Loucy (cell line): ENCODE measurements at regions not wholly inside any gene's neighbourhood (a gene's known extent, or its start where the extent isn't known, plus 50 kb on each side); places are given as distances from the start of the nearest gene placed in this dataset.

ENCODE experiments used
- H2AFZ ChIP-seq: fragments of 200-600 bp; sonication (generic); 2 replicates; pipeline ENCODE4 v1.6.0; 2016; ENCODE audit warnings: antibody characterized with exemption, mild to moderate bottlenecking, low read length, moderate library complexity
- H3F3A ChIP-seq: fragments of 200-600 bp; 2 replicates; pipeline ENCODE4 v1.6.0; 2016; ENCODE audit warnings: antibody characterized with exemption, low read depth, mild to moderate bottlenecking
- H3K27me3 ChIP-seq: fragments of 200-600 bp; sonication (generic); 2 replicates; pipeline ENCODE4 v1.6.1; 2014; ENCODE audit warnings: low read length, mild to moderate bottlenecking; ENCODE audit not compliant: insufficient read depth, poor library complexity, severe bottlenecking
- H3K36me3 ChIP-seq: fragments of 200-600 bp; sonication (generic); 2 replicates; pipeline ENCODE4 v1.6.1; 2016; ENCODE audit warnings: low read length; ENCODE audit not compliant: insufficient read depth
- H3K4me1 ChIP-seq: fragments of 200-600 bp; sonication (generic); 2 replicates; pipeline ENCODE4 v1.5.1; 2014; ENCODE audit warnings: low read length, mild to moderate bottlenecking; ENCODE audit not compliant: insufficient read depth, poor library complexity, severe bottlenecking
- H3K4me2 ChIP-seq: fragments of 200-600 bp; sonication (generic); 2 replicates; pipeline ENCODE4 v1.6.0; 2014; ENCODE audit warnings: antibody characterized with exemption, low read length, low read depth, mild to moderate bottlenecking; ENCODE audit not compliant: poor library complexity, severe bottlenecking
- H3K4me3 ChIP-seq: fragments of 200-600 bp; sonication (generic); 2 replicates; pipeline ENCODE4 v1.5.1; 2014; ENCODE audit warnings: low read length, mild to moderate bottlenecking, mixed read lengths; ENCODE audit not compliant: poor library complexity, severe bottlenecking
- H3K79me2 ChIP-seq: fragments of 200-600 bp; sonication (generic); 2 replicates; pipeline ENCODE4 v1.6.1; 2014; ENCODE audit warnings: low read length; ENCODE audit not compliant: insufficient read depth
- H3K9ac ChIP-seq: fragments of 200-600 bp; sonication (generic); 2 replicates; pipeline ENCODE4 v1.6.0; 2014; ENCODE audit warnings: mild to moderate bottlenecking, low read depth, low read length, moderate library complexity; ENCODE audit not compliant: poor library complexity, severe bottlenecking
- H3K9me2 ChIP-seq: fragments of 200-600 bp; sonication (generic); replicated peaks from 2 replicates; pipeline ENCODE4 v1.6.1; 2016; ENCODE audit warnings: low read depth, low read length, mixed read lengths
- H3K9me3 ChIP-seq: fragments of 200-600 bp; sonication (generic); 2 replicates; pipeline ENCODE4 v1.6.1; 2014; ENCODE audit warnings: mild to moderate bottlenecking, antibody characterized with exemption, low read length, low read depth; ENCODE audit not compliant: insufficient read depth
- H4K20me1 ChIP-seq: fragments of 200-600 bp; sonication (generic); 2 replicates; pipeline ENCODE4 v1.6.0; 2014; ENCODE audit warnings: antibody characterized with exemption, low read length, mild to moderate bottlenecking; ENCODE audit not compliant: insufficient read depth, poor library complexity, severe bottlenecking
- EZH2phosphoT487 ChIP-seq: fragments of 200-600 bp; IDR thresholded peaks from 2 replicates; pipeline ENCODE4 v1.6.1; 2018; ENCODE audit warnings: antibody characterized with exemption, mild to moderate bottlenecking, moderate library complexity, borderline replicate concordance
- TF ChIP-seq, protein P1 (sequence below): fragments of 200-600 bp; sonication (generic); conservative IDR thresholded peaks from 2 replicates; pipeline ENCODE4 v1.5.1; 2014; ENCODE audit warnings: mild to moderate bottlenecking, antibody characterized with exemption, low read length

DNA sequence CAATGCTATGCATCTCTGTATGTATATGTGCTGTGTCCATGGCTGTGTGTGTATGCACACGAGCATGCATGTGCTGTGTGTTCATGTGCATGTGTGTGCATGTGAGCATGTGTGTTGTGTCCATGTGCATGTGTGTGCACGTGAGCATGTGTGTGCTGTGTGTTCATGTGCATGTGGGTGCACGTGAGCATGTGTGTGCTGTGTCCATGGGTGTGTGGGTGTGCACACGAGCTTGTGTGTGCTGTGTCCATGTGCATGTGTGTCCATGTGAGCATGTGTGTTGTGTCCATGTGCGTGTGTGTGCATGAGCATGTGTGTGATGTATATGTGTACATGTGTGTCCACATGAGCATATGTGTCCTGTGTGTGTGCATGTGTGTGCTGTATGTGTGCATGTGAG is 414.4 kb upstream of the SALL3 start:
- Histone ChIP-seq H2AFZ (no peak overlapping the region), H3K27me3 (no peaks in the 10 kb centered on the region), H3K9me2 (no peaks in the 10 kb centered on the region), H3F3A (no peaks in the 10 kb centered on the region), H3K36me3 (no peaks in the 10 kb centered on the region), H3K4me2 (no peak overlapping the region), H3K9me3 (peaks cover 11% of the 10 kb centered on the region; the same call in 1 of the 2 replicates), H3K79me2 (no peaks in the 10 kb centered on the region), H4K20me1 (no peaks in the 10 kb centered on the region), H3K9ac (no peak overlapping the region), H3K4me3 (no peak overlapping the region), H3K4me1 (no peaks in the 10 kb centered on the region)
- TF ChIP-seq, protein P1, sequence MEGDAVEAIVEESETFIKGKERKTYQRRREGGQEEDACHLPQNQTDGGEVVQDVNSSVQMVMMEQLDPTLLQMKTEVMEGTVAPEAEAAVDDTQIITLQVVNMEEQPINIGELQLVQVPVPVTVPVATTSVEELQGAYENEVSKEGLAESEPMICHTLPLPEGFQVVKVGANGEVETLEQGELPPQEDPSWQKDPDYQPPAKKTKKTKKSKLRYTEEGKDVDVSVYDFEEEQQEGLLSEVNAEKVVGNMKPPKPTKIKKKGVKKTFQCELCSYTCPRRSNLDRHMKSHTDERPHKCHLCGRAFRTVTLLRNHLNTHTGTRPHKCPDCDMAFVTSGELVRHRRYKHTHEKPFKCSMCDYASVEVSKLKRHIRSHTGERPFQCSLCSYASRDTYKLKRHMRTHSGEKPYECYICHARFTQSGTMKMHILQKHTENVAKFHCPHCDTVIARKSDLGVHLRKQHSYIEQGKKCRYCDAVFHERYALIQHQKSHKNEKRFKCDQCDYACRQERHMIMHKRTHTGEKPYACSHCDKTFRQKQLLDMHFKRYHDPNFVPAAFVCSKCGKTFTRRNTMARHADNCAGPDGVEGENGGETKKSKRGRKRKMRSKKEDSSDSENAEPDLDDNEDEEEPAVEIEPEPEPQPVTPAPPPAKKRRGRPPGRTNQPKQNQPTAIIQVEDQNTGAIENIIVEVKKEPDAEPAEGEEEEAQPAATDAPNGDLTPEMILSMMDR, result no peak
- no peak for TF ChIP-seq EZH2phosphoT487

DNA sequence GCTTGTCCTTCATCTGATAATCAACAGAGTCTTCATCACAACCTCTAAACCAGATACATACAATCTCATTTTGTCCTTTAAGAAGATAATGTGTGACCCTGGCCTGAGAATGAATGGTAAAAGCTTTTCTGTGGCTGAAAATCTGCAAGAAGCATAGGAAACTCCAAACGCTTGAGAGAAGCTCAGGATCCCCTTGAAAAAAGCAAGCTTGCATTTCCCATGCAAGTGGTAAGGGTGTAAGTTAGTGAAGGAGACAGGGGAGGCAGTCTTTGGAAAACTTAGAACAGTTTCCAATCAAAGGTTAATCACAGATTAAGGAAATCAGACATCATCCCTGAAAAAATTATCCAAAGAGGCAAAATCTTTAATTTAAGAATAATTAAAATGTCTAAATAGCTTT is 413.6 kb upstream of the SALL3 start:
- peaks cover 9% of the 10 kb centered on the region; the same call in 1 of the 2 replicates for H3K9me3 ChIP-seq
- no peak overlapping the region for H3K9ac ChIP-seq
- TF ChIP-seq, protein P1, result no peak
- no peak for TF ChIP-seq EZH2phosphoT487
- H2AFZ ChIP-seq, result no peak overlapping the region
- H4K20me1 ChIP-seq, result no peaks in the 10 kb centered on the region
- no peaks in the 10 kb centered on the region for H3K79me2 ChIP-seq
- no peaks in the 10 kb centered on the region for H3K4me1 ChIP-seq
- H3K27me3 ChIP-seq, result no peaks in the 10 kb centered on the region
- no peak overlapping the region for H3K4me2 ChIP-seq
- H3F3A ChIP-seq, result no peaks in the 10 kb centered on the region
- H3K36me3 ChIP-seq, result no peaks in the 10 kb centered on the region
- no peak overlapping the region for H3K4me3 ChIP-seq
- no peaks in the 10 kb centered on the region for H3K9me2 ChIP-seq

DNA sequence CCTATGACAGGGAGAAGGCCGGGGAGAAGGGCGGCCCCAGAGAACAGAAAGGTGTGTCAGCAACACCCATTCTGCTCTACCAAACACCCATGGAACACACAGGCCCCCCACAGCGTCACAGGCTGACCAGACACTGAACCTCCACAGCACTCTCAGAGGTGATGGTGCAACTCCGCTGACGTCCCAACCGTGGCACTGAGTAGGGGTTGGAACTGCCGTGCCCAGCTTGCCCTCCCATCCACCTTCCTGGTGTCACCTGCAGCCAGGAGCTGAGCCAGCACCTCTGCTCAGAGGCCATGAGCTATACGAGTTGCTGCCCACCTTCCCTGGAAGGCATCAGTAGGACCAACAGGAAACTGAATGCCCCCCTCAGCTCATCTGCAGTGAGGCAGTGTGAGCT is 412.9 kb upstream of the SALL3 start:
- no peaks in the 10 kb centered on the region for H3F3A ChIP-seq
- H3K4me2 ChIP-seq, result no peak overlapping the region
- TF ChIP-seq, protein P1, result no peak
- no peak for TF ChIP-seq EZH2phosphoT487
- H3K4me3 ChIP-seq, result no peak overlapping the region
- H3K79me2 ChIP-seq, result no peaks in the 10 kb centered on the region
- no peak overlapping the region for H2AFZ ChIP-seq
- no peaks in the 10 kb centered on the region for H3K36me3 ChIP-seq
- H4K20me1 ChIP-seq, result no peaks in the 10 kb centered on the region
- no peak overlapping the region for H3K9ac ChIP-seq
- H3K27me3 ChIP-seq, result no peaks in the 10 kb centered on the region
- no peaks in the 10 kb centered on the region for H3K9me2 ChIP-seq
- H3K4me1 ChIP-seq, result no peaks in the 10 kb centered on the region
- H3K9me3 ChIP-seq, result peaks cover 9% of the 10 kb centered on the region; the same call in 1 of the 2 replicates
